ENCODE measurements at regions not wholly inside any gene's neighbourhood (a gene's known extent, or its start where the extent isn't known, plus 50 kb on each side); places are given as distances from the start of the nearest gene placed in this dataset.

DNA sequence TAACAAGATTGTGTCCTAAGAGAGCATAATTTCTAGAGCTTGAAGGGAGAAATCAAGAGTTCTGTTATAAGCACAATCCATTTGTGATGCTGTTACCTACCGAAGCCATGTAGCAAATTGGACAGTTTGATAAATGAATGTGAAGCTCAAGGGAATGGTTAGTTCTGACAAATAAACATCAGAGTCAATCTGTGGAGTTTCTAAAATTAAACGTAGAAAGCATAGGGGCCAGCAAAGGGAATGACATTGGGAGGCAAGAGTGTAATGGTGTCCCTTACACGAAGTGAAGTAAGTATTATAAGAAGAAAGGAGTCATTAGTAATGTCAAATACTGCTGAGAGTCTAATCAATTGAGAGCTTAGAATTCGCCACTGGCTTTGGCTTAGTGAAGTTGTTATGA lies 200.2 kb upstream of the SLITRK1 start:
- intact Hi-C loops (cut with DNase I), result no loop called here
- WGBS, 3 donors, result 74 to 79% (median 78%) methylated on average over 4 of the region's 4 CpGs

DNA sequence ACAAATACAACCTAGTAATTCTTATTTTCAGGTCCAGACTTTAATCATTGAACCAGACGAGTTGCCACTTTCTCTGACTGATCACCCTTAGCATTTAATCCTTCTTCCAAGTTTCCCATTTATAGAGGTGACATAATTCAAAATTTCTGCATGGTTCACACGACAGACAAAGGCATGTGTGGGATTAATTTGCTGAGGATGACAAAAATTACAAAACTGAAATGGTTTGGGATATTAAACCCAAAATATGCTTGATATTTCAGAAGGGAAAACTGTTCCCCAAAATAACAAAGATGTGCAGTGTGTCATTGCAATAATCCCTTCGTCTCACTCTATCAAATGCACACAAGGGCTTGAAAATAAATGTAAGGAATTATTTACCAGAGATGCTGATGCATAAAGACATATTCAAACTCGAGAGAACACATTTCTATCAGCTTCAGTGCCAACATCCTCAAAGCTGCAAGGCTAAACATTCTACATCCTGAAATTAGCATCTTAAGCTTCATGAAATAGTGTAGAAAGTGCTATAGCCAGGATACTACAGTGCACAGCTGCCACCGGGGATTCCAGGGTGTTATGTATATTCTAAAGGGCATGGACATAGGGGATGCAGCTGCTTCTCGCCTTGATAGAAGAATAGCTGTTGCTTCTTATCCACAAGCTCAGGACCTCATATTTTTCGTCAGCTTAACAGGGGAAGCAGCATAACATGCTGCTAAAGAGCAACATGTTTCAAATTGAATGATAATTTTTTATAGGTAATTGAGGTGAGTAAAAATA lies 198.7 kb upstream of the SLITRK1 start:
- no peak overlapping the region for H3K4me3 ChIP-seq
- intact Hi-C loops (cut with DNase I), result no loop called here
- H3K27ac ChIP-seq, result no peak overlapping the region
- DNase-seq, result no peak
- TF ChIP-seq, protein P1, sequence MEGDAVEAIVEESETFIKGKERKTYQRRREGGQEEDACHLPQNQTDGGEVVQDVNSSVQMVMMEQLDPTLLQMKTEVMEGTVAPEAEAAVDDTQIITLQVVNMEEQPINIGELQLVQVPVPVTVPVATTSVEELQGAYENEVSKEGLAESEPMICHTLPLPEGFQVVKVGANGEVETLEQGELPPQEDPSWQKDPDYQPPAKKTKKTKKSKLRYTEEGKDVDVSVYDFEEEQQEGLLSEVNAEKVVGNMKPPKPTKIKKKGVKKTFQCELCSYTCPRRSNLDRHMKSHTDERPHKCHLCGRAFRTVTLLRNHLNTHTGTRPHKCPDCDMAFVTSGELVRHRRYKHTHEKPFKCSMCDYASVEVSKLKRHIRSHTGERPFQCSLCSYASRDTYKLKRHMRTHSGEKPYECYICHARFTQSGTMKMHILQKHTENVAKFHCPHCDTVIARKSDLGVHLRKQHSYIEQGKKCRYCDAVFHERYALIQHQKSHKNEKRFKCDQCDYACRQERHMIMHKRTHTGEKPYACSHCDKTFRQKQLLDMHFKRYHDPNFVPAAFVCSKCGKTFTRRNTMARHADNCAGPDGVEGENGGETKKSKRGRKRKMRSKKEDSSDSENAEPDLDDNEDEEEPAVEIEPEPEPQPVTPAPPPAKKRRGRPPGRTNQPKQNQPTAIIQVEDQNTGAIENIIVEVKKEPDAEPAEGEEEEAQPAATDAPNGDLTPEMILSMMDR (IDR thresholded peaks at IDR 0.05), result no peak
- TF ChIP-seq EP300 (IDR thresholded peaks at IDR 0.05), result no peak
- TF ChIP-seq POLR2A (IDR thresholded peaks at IDR 0.05), result no peak
- H3K36me3 ChIP-seq, result no peaks in the 10 kb centered on the region
- H3K9me3 ChIP-seq, result no peaks in the 10 kb centered on the region
- no peaks in the 10 kb centered on the region for H3K4me1 ChIP-seq (ENCODE audit: insufficient read depth)
- H3K27me3 ChIP-seq, result no peaks in the 10 kb centered on the region
- WGBS, 3 donors, result 47 to 65% (median 50%) methylated on average over 7 of the region's 7 CpGs

More for the DNA sequence above, 200.2 kb upstream of the SLITRK1 start:
- no peak for TF ChIP-seq POLR2A (IDR thresholded peaks at IDR 0.05)
- no peak for TF ChIP-seq EP300 (IDR thresholded peaks at IDR 0.05)
- TF ChIP-seq, protein P1 (IDR thresholded peaks at IDR 0.05), result no peak
- Histone ChIP-seq H3K4me3 (no peak overlapping the region), H3K27ac (no peak overlapping the region), H3K9me3 (no peaks in the 10 kb centered on the region), H3K4me1 (ENCODE audit: insufficient read depth) (no peaks in the 10 kb centered on the region), H3K36me3 (no peaks in the 10 kb centered on the region), H3K27me3 (no peaks in the 10 kb centered on the region)
- DNase-seq, result no peak

- Histone ChIP-seq H3K4me1 (ENCODE audit: insufficient read depth) (no peaks in the 10 kb centered on the region), H3K36me3 (no peaks in the 10 kb centered on the region), H3K9me3 (no peaks in the 10 kb centered on the region), H3K27me3 (no peaks in the 10 kb centered on the region), H3K27ac (no peak overlapping the region), H3K4me3 (no peak overlapping the region)
- DNase-seq, result no peak
- TF ChIP-seq POLR2A (IDR thresholded peaks at IDR 0.05) (no peak), EP300 (IDR thresholded peaks at IDR 0.05) (no peak)
- TF ChIP-seq, protein P1 (IDR thresholded peaks at IDR 0.05), result no peak
- intact Hi-C loops (cut with DNase I), result no loop called here
Observed at GRCh38 chr13:84077271-84077670, 195.0 kb upstream of the SLITRK1 start.

GRCh38 chr13:84076280-84076679 lies 194.0 kb upstream of the SLITRK1 start:
- Histone ChIP-seq H3K27ac (no peak overlapping the region), H3K9me3 (no peaks in the 10 kb centered on the region), H3K27me3 (no peaks in the 10 kb centered on the region), H3K4me3 (no peak overlapping the region), H3K4me1 (ENCODE audit: insufficient read depth) (no peaks in the 10 kb centered on the region), H3K36me3 (no peaks in the 10 kb centered on the region)
- DNase-seq, result no peak
- WGBS, 3 donors, result 74 to 81% (median 76%) methylated on average over 1 of the region's 1 CpG
- TF ChIP-seq, protein P1 (IDR thresholded peaks at IDR 0.05), result no peak
- no peak for TF ChIP-seq POLR2A (IDR thresholded peaks at IDR 0.05)
- TF ChIP-seq EP300 (IDR thresholded peaks at IDR 0.05), result no peak
- intact Hi-C loops (cut with DNase I), result no loop called here
